Erythroblast (primary cell): ENCODE measurements at regions not wholly inside any gene's neighbourhood (a gene's known extent, or its start where the extent isn't known, plus 50 kb on each side); places are given as distances from the start of the nearest gene placed in this dataset.

ENCODE experiments used
- GATA1 ChIP-seq: IDR thresholded peaks from 2 replicates; pipeline ENCODE4 v1.6.1; 2011; ENCODE audit warnings: low read depth, mild to moderate bottlenecking, control low read depth, low read length, moderate library complexity
- POLR2A ChIP-seq: IDR thresholded peaks from 2 replicates; pipeline ENCODE4 v1.6.1; 2011; ENCODE audit warnings: mild to moderate bottlenecking, low read length

DNA sequence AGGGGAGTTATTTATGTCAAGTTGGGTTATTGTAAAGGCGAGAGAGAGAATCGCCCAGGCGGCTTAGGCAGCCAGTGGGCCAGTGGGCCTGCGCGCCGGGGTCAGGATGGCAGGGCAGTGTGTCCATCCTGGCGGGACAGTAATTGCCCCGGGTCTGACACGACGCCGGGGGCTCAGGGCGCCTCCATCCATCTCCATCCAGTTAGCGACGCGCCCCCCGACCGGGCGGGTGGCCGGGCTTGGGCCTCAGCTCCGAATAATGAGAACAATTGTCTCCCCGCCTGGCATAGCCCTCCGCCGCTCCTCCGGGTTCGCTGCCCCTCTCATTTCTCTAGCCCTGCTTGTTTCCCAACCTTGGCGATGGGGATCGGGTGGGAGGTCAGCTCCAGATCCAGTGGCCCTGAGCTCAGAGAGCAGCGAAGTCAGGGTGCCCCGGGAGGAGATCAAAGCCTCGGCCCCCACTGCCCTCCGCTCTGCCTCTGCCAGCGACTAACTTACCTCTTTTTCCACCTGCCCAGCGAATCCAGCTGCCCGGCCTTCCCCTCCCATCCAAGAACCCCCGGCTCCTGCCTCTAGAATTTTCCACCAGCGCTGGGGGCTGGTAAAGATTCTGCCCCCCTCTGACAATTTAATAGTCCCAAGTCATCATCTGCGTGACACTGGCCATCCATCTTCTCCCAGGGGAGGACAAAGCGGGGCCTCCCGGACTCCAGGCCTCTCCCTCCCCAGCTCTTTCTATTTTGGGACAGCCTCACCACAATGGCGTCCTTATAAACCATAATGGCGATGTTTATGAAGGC is 56.9 kb upstream of the TMEM33 start:
- no peak for TF ChIP-seq POLR2A
- no peak for TF ChIP-seq GATA1
